H1 (cell line): ENCODE measurements at regions not wholly inside any gene's neighbourhood (a gene's known extent, or its start where the extent isn't known, plus 50 kb on each side); places are given as distances from the start of the nearest gene placed in this dataset.

Source experiments
- CTCF ChIA-PET: fragments of 300-600 bp; sonication (Branson Sonifier 250); formaldehyde crosslinking; loops from one replicate; lab custom pipeline; 2021; ENCODE audit not compliant: partially characterized antibody; lab: Charles Lee
- POLR2A ChIA-PET: fragments of 300-600 bp; sonication (Branson Sonifier 250); formaldehyde crosslinking; loops from one replicate; lab custom pipeline; 2021; ENCODE audit warnings: inconsistent platforms; ENCODE audit not compliant: partially characterized antibody; lab: Charles Lee
- DNase-seq, 2 experiments: peaks; one replicate each; pipeline versions ENCODE4 v3.0.0 to v3.0.0-alpha.2; 2010 to 2022; ENCODE audit warnings: low spot score in 2 of 2, low read depth in 1 of 2, mixed read lengths in 1 of 2
- FAIRE-seq: peaks from 2 replicates; lab custom pipeline; 2011; peaks lifted over from hg19 to GRCh38; lab: Jason Lieb, UNC
- H2AFZ ChIP-seq: 2 replicates; pipeline ENCODE4 v1.8.1; 2012; ENCODE audit warnings: low read length, inconsistent platforms
- H2AK5ac ChIP-seq: 2 replicates; pipeline ENCODE4 v1.6.1; 2013; ENCODE audit warnings: low read depth, low read length
- H2BK120ac ChIP-seq: replicated peaks from 2 replicates; pipeline ENCODE3; 2013; ENCODE audit warnings: low read depth, low read length, inconsistent platforms
- H2BK12ac ChIP-seq: 2 replicates; pipeline ENCODE4 v1.6.1; 2013; ENCODE audit warnings: low read depth, low read length
- H2BK15ac ChIP-seq: 2 replicates; pipeline ENCODE4 v1.6.1; 2013; ENCODE audit warnings: low read length
- H2BK20ac ChIP-seq: 2 replicates; pipeline ENCODE4 v1.6.1; 2013; ENCODE audit warnings: low read length
- H2BK5ac ChIP-seq: 2 replicates; pipeline ENCODE4 v1.6.1; 2013; ENCODE audit warnings: low read depth, low read length
- H3K14ac ChIP-seq: 2 replicates; pipeline ENCODE4 v1.6.1; 2013; ENCODE audit warnings: inconsistent platforms; ENCODE audit not compliant: insufficient read length
- H3K18ac ChIP-seq: 2 replicates; pipeline ENCODE4 v1.6.1; 2013; ENCODE audit warnings: low read length; ENCODE audit errors: extremely low read depth
- H3K23ac ChIP-seq: 2 replicates; pipeline ENCODE4 v1.6.1; 2013; ENCODE audit warnings: inconsistent platforms; ENCODE audit not compliant: insufficient read length
- H3K23me2 ChIP-seq: 2 replicates; pipeline ENCODE4 v1.6.1; 2013; ENCODE audit warnings: low read depth, low read length
- H3K27ac ChIP-seq: 2 replicates; pipeline ENCODE4 v1.6.1; 2011; ENCODE audit warnings: low read depth, low read length, inconsistent platforms
- H3K27me3 ChIP-seq, 4 experiments: replicated peaks in 1 of 4; 1 replicate in 1 of 4; 2 replicates in 3 of 4; pipeline versions ENCODE4 v1.6.1 to v1.8.1; 2011 to 2013; ENCODE audit warnings: low read length in 3 of 4, mild to moderate bottlenecking in 3 of 4, inconsistent platforms in 2 of 4, mixed read lengths in 2 of 4, moderate library complexity in 1 of 4; ENCODE audit not compliant: control insufficient read depth in 3 of 4, insufficient read depth in 3 of 4; ENCODE audit errors: extremely low read depth in 1 of 4
- H3K36me3 ChIP-seq, 4 experiments: 2 replicates each; pipeline versions ENCODE4 v1.6.1 to v1.8.1; 2011 to 2013; ENCODE audit warnings: mild to moderate bottlenecking in 4 of 4, low read length in 3 of 4, moderate library complexity in 2 of 4, control low read depth in 1 of 4, inconsistent platforms in 1 of 4; ENCODE audit not compliant: insufficient read depth in 4 of 4, control insufficient read depth in 2 of 4
- H3K4ac ChIP-seq: replicated peaks from 2 replicates; pipeline ENCODE3; 2013; ENCODE audit warnings: low read length, low read depth, mixed read lengths, inconsistent platforms; ENCODE audit not compliant: insufficient read length
- H3K4me1 ChIP-seq, 4 experiments: replicated peaks in 1 of 4; 1 replicate in 1 of 4; 2 replicates in 3 of 4; pipeline versions ENCODE4 v1.6.1 to v1.8.1; 2011 to 2013; ENCODE audit warnings: low read length in 3 of 4, inconsistent platforms in 2 of 4, mixed read lengths in 1 of 4; ENCODE audit not compliant: insufficient read depth in 4 of 4, control insufficient read depth in 3 of 4
- H3K4me2 ChIP-seq, 2 experiments: 2 replicates each; pipeline versions ENCODE4 v1.6.1 to v1.8.1; 2011 to 2013; ENCODE audit warnings: low read depth in 2 of 2, low read length in 2 of 2, control low read depth in 1 of 2, inconsistent platforms in 1 of 2, mild to moderate bottlenecking in 1 of 2; ENCODE audit not compliant: insufficient read depth in 1 of 2
- H3K4me3 ChIP-seq, 4 experiments: fragments of 200-600, 300-600 bp in 1 of 4; sonication (generic), shearing (Covaris generic), sonication (Bioruptor Twin) in 1 of 4; 2 replicates each; pipeline versions ENCODE4 v1.5.1 to v1.8.1; 2011 to 2016; ENCODE audit warnings: low read length in 4 of 4, low read depth in 3 of 4, control low read depth in 2 of 4, inconsistent platforms in 2 of 4, mild to moderate bottlenecking in 2 of 4, mixed read lengths in 1 of 4, moderate library complexity in 1 of 4; ENCODE audit not compliant: insufficient read depth in 2 of 4; ENCODE audit errors: extremely low read depth in 1 of 4
- H3K56ac ChIP-seq: replicated peaks from 2 replicates; pipeline ENCODE3; 2013; ENCODE audit warnings: low read depth, mild to moderate bottlenecking, mixed read lengths, low read length, inconsistent platforms; ENCODE audit not compliant: insufficient read length
- H3K79me1 ChIP-seq: 2 replicates; pipeline ENCODE4 v1.6.1; 2013; ENCODE audit warnings: low read depth, low read length, control low read depth
- H3K79me2 ChIP-seq, 2 experiments: 2 replicates each; pipeline versions ENCODE4 v1.6.1 to v1.8.1; 2012 to 2013; ENCODE audit warnings: low read length in 2 of 2, mild to moderate bottlenecking in 2 of 2, inconsistent platforms in 1 of 2; ENCODE audit not compliant: insufficient read depth in 2 of 2, control insufficient read depth in 1 of 2
- H3K9ac ChIP-seq, 4 experiments: replicated peaks in 1 of 4; 1 replicate in 1 of 4; 2 replicates in 3 of 4; pipeline versions ENCODE4 v1.6.1 to v1.8.1; 2011 to 2013; ENCODE audit warnings: low read depth in 3 of 4, low read length in 3 of 4, control low read depth in 2 of 4, mild to moderate bottlenecking in 2 of 4, moderate library complexity in 2 of 4, inconsistent platforms in 1 of 4; ENCODE audit errors: extremely low read depth in 1 of 4
- H3K9me3 ChIP-seq, 2 experiments: 2 replicates each; pipeline versions ENCODE4 v1.6.1 to v1.8.1; 2012 to 2013; ENCODE audit warnings: mild to moderate bottlenecking in 2 of 2, moderate library complexity in 2 of 2, control low read depth in 1 of 2, inconsistent platforms in 1 of 2, low read depth in 1 of 2, low read length in 1 of 2, mixed read lengths in 1 of 2; ENCODE audit not compliant: insufficient read depth in 2 of 2
- H4K20me1 ChIP-seq, 2 experiments: replicated peaks in 1 of 2; 2 replicates each; pipeline versions ENCODE3 to v1.8.1; 2011 to 2013; ENCODE audit warnings: inconsistent platforms in 2 of 2, low read length in 2 of 2, mild to moderate bottlenecking in 1 of 2; ENCODE audit not compliant: insufficient read depth in 2 of 2, control insufficient read depth in 1 of 2
- H4K5ac ChIP-seq: 2 replicates; pipeline ENCODE4 v1.6.1; 2013; ENCODE audit warnings: low read length, low read depth, mixed read lengths, inconsistent platforms; ENCODE audit not compliant: insufficient read length
- H4K8ac ChIP-seq: 2 replicates; pipeline ENCODE4 v1.8.0; 2013; ENCODE audit warnings: mild to moderate bottlenecking, moderate library complexity, low read length, inconsistent platforms; ENCODE audit not compliant: insufficient read depth; ENCODE audit errors: extremely low read depth
- H4K91ac ChIP-seq: replicated peaks from 2 replicates; pipeline ENCODE3; 2013; ENCODE audit warnings: low read length, mixed read lengths, inconsistent platforms; ENCODE audit not compliant: insufficient read length
- BRCA1 ChIP-seq: IDR thresholded peaks from 2 replicates; pipeline ENCODE4 v1.6.1; 2012; ENCODE audit warnings: low read depth, low read length, improper control_type of control experiment
- CEBPB ChIP-seq: IDR thresholded peaks from 2 replicates; pipeline ENCODE4 v1.6.1; 2012; ENCODE audit warnings: low read depth, low read length
- EGR1 ChIP-seq: IDR thresholded peaks from 2 replicates; pipeline ENCODE4 v1.6.1; 2011; ENCODE audit warnings: low read depth, low read length, borderline replicate concordance
- FOSL1 ChIP-seq: IDR thresholded peaks from 2 replicates; pipeline ENCODE4 v1.6.1; 2011; ENCODE audit warnings: mild to moderate bottlenecking, low read depth, low read length, moderate library complexity; ENCODE audit not compliant: insufficient read depth
- HDAC2 ChIP-seq, 2 experiments: fragments of 300-600 bp in 1 of 2; sonication (generic) in 1 of 2; IDR thresholded peaks; 2 replicates each; pipeline ENCODE4 v1.6.1; 2011 to 2012; ENCODE audit warnings: low read depth in 2 of 2, low read length in 2 of 2, mild to moderate bottlenecking in 2 of 2, moderate library complexity in 2 of 2, borderline replicate concordance in 1 of 2, inconsistent platforms in 1 of 2
- POLR2AphosphoS5 ChIP-seq: IDR thresholded peaks from 2 replicates; pipeline ENCODE4 v1.6.1; 2011; ENCODE audit warnings: low read depth, low read length
- TAF1 ChIP-seq: IDR thresholded peaks from 2 replicates; pipeline ENCODE4 v1.6.1; 2011; ENCODE audit warnings: mild to moderate bottlenecking, low read depth, low read length
- WGBS, 2 experiments: shearing (Covaris generic) in 1 of 2; methylation state at CpG; one replicate each; pipeline versions ENCODE4 v1.1.6 to v1.1.7; 2013 to 2015; ENCODE audit warnings: low lambda C conversion rate in 2 of 2, mixed read lengths in 2 of 2, inconsistent platforms in 1 of 2, low coverage in 1 of 2, missing lambda C conversion rate in 1 of 2; ENCODE audit not compliant: insufficient replicate concordance in 2 of 2, insufficient coverage in 1 of 2, insufficient read length in 1 of 2; ENCODE audit errors: extremely low coverage in 1 of 2, missing lambda C conversion rate in 1 of 2; 5-methylcytosine and 5-hydroxymethylcytosine counted together

DNA sequence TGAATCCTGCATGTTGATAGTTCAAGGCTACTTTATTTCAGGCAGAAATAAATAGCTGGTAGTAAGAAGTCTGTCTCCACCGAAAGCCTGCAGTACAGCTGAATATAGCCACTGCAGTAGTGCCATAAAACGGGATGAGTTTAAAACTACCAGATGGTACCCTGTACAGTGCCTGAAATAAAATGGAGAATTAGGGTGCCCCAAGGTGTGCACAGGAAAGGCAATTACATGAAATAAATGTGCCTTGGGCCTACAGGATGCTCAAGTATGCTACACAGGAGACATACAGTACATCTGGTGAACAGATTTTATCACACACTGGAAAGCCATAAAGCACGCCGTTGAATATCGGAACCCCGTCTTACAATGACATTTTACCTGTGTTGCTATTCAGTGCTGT lies 447.7 kb upstream of the HNRNPA3 start:
- no peak for DNase-seq
- TF ChIP-seq POLR2AphosphoS5 (no peak), HDAC2 (IDR thresholded peaks at IDR 0.05; ENCODE audit: borderline replicate concordance in 1 of 2, low read depth in 2 of 2, low read length in 2 of 2) (no peak), CEBPB (no peak), BRCA1 (no peak), TAF1 (no peak), EGR1 (no peak), FOSL1 (no peak)
- Histone ChIP-seq H4K8ac (no peak overlapping the region), H3K9me3 (no peaks in the 10 kb centered on the region), H3K79me1 (no peaks in the 10 kb centered on the region), H3K9ac (no peak overlapping the region), H3K27me3 (no peaks in the 10 kb centered on the region), H3K56ac (no peak overlapping the region), H4K5ac (peak overlapping the region; percentile 27), H3K79me2 (no peaks in the 10 kb centered on the region), H2BK15ac (no peak overlapping the region), H3K27ac (peak overlapping the region; percentile 11; the same call in 1 of the 2 replicates), H2BK5ac (peak overlapping the region; percentile 89; the same call in 1 of the 2 replicates), H2BK120ac (peak overlapping the region; percentile 24), H2BK20ac (peak overlapping the region; percentile 3; the same call in 1 of the 2 replicates), H2BK12ac (peak overlapping the region; percentile 13; the same call in 1 of the 2 replicates), H3K4me2 (peak overlapping the region in 1 of 2 experiments; percentile 31; a peak in 3 of 4 replicates), H3K18ac (peak overlapping the region; percentile 1; the same call in 1 of the 2 replicates), H3K23me2 (no peaks in the 10 kb centered on the region), H3K14ac (no peak overlapping the region), H3K23ac (no peak overlapping the region), H4K91ac (peak overlapping the region; percentile 96), H4K20me1 (no peaks in the 10 kb centered on the region), H2AFZ (no peak overlapping the region), H3K4me3 (peak overlapping the region in 1 of 4 experiments; percentile 13; a peak in 1 of 8 replicates), H2AK5ac (peak overlapping the region; percentile 84; the same call in 1 of the 2 replicates), H3K4me1 (peaks cover 7 to 32% (median 21%) of the 10 kb centered on the region in 4 experiments; a peak in 6 of 7 replicates), H3K4ac (peak overlapping the region; percentile 58), H3K36me3 (no peaks in the 10 kb centered on the region)
- WGBS, 2 experiments, result 89% methylated on average over 6 of the region's 6 CpGs; no CpG with 5 or more reads in 1 of the 2 experiments
- CTCF ChIA-PET, result interaction anchor here (0.8 to 2.0 kb wide), 3 partner anchors 17 to 21 kb away, joined by 3 to 4 read pairs (median 3); no protein-coding TSS in a partner anchor
- POLR2A ChIA-PET, result interaction anchor here (1.9 kb wide), 1 partner anchor 20 kb away, joined by 6 read pairs; no protein-coding TSS in a partner anchor
- FAIRE-seq, result no peak
